GM21576 (cell line): ENCODE measurements at regions not wholly inside any gene's neighbourhood (a gene's known extent, or its start where the extent isn't known, plus 50 kb on each side); places are given as distances from the start of the nearest gene placed in this dataset.

Experiments used
- ATAC-seq: cut with Tn5 transposase; IDR thresholded peaks from one replicate; pipeline ENCODE4 v1.9.1; 2021; ENCODE audit warnings: mild to moderate bottlenecking, moderate library complexity; ENCODE audit not compliant: unreplicated experiment

GRCh38 chr20:50370036-50370566, 140.1 kb upstream of the PTPN1 start:
- ATAC-seq, result no peak

- no peak for ATAC-seq
These were observed 138.1 kb upstream of the PTPN1 start for GRCh38 chr20:50371878-50372769.

- ATAC-seq, result no peak
These were observed 137.5 kb upstream of the PTPN1 start for GRCh38 chr20:50372770-50373088.

- ATAC-seq, result no peak
These were observed 136.4 kb upstream of the PTPN1 start for GRCh38 chr20:50373674-50374286.

GRCh38 chr20:50374541-50375078, 135.6 kb upstream of the PTPN1 start:
- no peak for ATAC-seq

GRCh38 chr20:50376179-50376887, 133.8 kb upstream of the PTPN1 start:
- ATAC-seq, result no peak

- no peak for ATAC-seq
These were observed 133.2 kb upstream of the PTPN1 start for GRCh38 chr20:50376888-50377459.

GRCh38 chr20:50378170-50379000, 131.8 kb upstream of the PTPN1 start:
- no peak for ATAC-seq

GRCh38 chr20:50379049-50379990, 130.9 kb upstream of the PTPN1 start:
- no peak for ATAC-seq

GRCh38 chr20:50379991-50380696, 130.0 kb upstream of the PTPN1 start:
- ATAC-seq, result no peak

- no peak for ATAC-seq
These were observed 129.5 kb upstream of the PTPN1 start for GRCh38 chr20:50380697-50381040.

GRCh38 chr20:50381075-50381732, 129.0 kb upstream of the PTPN1 start:
- ATAC-seq, result no peak

GRCh38 chr20:50381771-50382593, 128.2 kb upstream of the PTPN1 start:
- ATAC-seq, result no peak

GRCh38 chr20:50385733-50386640, 124.2 kb upstream of the PTPN1 start:
- no peak for ATAC-seq

GRCh38 chr20:50386641-50386960, 123.6 kb upstream of the PTPN1 start:
- no peak for ATAC-seq
